ENCODE measurements at regions not wholly inside any gene's neighbourhood (a gene's known extent, or its start where the extent isn't known, plus 50 kb on each side); places are given as distances from the start of the nearest gene placed in this dataset.

DNA sequence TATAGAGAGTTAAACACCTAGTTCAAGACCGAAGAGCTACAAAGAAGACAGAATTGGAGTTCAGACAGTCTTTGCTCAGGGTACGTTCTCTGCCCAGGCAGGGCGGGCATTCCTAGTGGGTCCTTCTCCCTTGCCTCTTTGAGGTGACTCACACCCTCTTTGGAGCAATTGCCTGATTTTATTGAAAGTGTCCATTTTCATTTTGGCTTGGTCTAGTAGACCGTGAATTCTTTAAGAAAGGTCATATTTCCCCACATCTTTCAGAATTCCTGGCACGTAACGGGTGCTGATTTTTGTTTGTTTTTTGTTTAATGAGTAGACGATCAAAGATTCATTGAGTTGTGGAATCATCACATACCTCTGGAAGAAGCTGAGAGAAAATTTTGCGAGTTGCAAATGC is 871.5 kb downstream of the RNF144A start:
- no peak for DNase-seq (ENCODE audit: extremely low spot score)
- WGBS, result 92% methylated on average over 8 of the region's 8 CpGs
- H3K36me3 ChIP-seq (ENCODE audit: insufficient read depth), result no peaks in the 10 kb centered on the region
- H3K27ac ChIP-seq (ENCODE audit: low read depth), result no peak overlapping the region
- no peaks in the 10 kb centered on the region for H3K4me1 ChIP-seq (ENCODE audit: insufficient read depth)
- H3K4me3 ChIP-seq (ENCODE audit: low read depth, low read length), result no peak overlapping the region

GRCh38 chr2:7792031-7792651 is 874.9 kb downstream of the RNF144A start:
- no peaks in the 10 kb centered on the region for H3K36me3 ChIP-seq (ENCODE audit: insufficient read depth)
- no peak for DNase-seq (ENCODE audit: extremely low spot score)

GRCh38 chr2:7795778-7796563 is 878.8 kb downstream of the RNF144A start:
- Histone ChIP-seq H3K4me3 (ENCODE audit: low read depth, low read length) (no peak overlapping the region), H3K27ac (ENCODE audit: low read depth) (no peak overlapping the region), H3K36me3 (ENCODE audit: insufficient read depth) (no peaks in the 10 kb centered on the region), H3K4me1 (ENCODE audit: insufficient read depth) (no peaks in the 10 kb centered on the region)
- DNase-seq (ENCODE audit: extremely low spot score), result peak; percentile 17
- whole genome bisulfite sequencing, result 29% methylated on average over 7 of the region's 7 CpGs

More at GRCh38 chr2:7792031-7792651, 874.9 kb downstream of the RNF144A start:
- H3K27ac ChIP-seq (ENCODE audit: low read depth), result no peak overlapping the region
- no peaks in the 10 kb centered on the region for H3K4me1 ChIP-seq (ENCODE audit: insufficient read depth)
- WGBS, result 61% methylated on average over 7 of the region's 7 CpGs
- H3K4me3 ChIP-seq (ENCODE audit: low read depth, low read length), result no peak overlapping the region

- H3K4me1 ChIP-seq (ENCODE audit: insufficient read depth), result no peaks in the 10 kb centered on the region
- no peak overlapping the region for H3K27ac ChIP-seq (ENCODE audit: low read depth)
- DNase-seq (ENCODE audit: extremely low spot score), result no peak
- H3K36me3 ChIP-seq (ENCODE audit: insufficient read depth), result no peaks in the 10 kb centered on the region
- H3K4me3 ChIP-seq (ENCODE audit: low read depth, low read length), result no peak overlapping the region
- WGBS, result 95% methylated on average over 2 of the region's 2 CpGs
Measured at GRCh38 chr2:7800031-7800430, 881.8 kb upstream of the ID2 start.

- no peak overlapping the region for H3K27ac ChIP-seq (ENCODE audit: low read depth)
- H3K4me1 ChIP-seq (ENCODE audit: insufficient read depth), result no peaks in the 10 kb centered on the region
- no peaks in the 10 kb centered on the region for H3K36me3 ChIP-seq (ENCODE audit: insufficient read depth)
- no peak overlapping the region for H3K4me3 ChIP-seq (ENCODE audit: low read depth, low read length)
- no peak for DNase-seq (ENCODE audit: extremely low spot score)
Measured at GRCh38 chr2:7801212-7801611, 880.6 kb upstream of the ID2 start.

- 92% methylated on average over 5 of the region's 5 CpGs for WGBS
- no peak for DNase-seq (ENCODE audit: extremely low spot score)
- no peaks in the 10 kb centered on the region for H3K4me1 ChIP-seq (ENCODE audit: insufficient read depth)
Measured at GRCh38 chr2:7803515-7803914, 878.3 kb upstream of the ID2 start.

GRCh38 chr2:7809640-7810039 is 872.2 kb upstream of the ID2 start:
- no peaks in the 10 kb centered on the region for H3K4me1 ChIP-seq (ENCODE audit: insufficient read depth)
- no peak overlapping the region for H3K4me3 ChIP-seq (ENCODE audit: low read depth, low read length)
- WGBS, result 88% methylated on average over 3 of the region's 3 CpGs
- no peaks in the 10 kb centered on the region for H3K36me3 ChIP-seq (ENCODE audit: insufficient read depth)
- no peak overlapping the region for H3K27ac ChIP-seq (ENCODE audit: low read depth)
- DNase-seq (ENCODE audit: extremely low spot score), result no peak

More at GRCh38 chr2:7803515-7803914, 878.3 kb upstream of the ID2 start:
- no peaks in the 10 kb centered on the region for H3K36me3 ChIP-seq (ENCODE audit: insufficient read depth)
- no peak overlapping the region for H3K27ac ChIP-seq (ENCODE audit: low read depth)
- H3K4me3 ChIP-seq (ENCODE audit: low read depth, low read length), result no peak overlapping the region

GRCh38 chr2:7811073-7811472 is 870.8 kb upstream of the ID2 start:
- Histone ChIP-seq H3K4me3 (ENCODE audit: low read depth, low read length) (no peak overlapping the region), H3K36me3 (ENCODE audit: insufficient read depth) (no peaks in the 10 kb centered on the region), H3K27ac (ENCODE audit: low read depth) (no peak overlapping the region), H3K4me1 (ENCODE audit: insufficient read depth) (no peaks in the 10 kb centered on the region)
- no peak for DNase-seq (ENCODE audit: extremely low spot score)
- 98% methylated on average over 3 of the region's 3 CpGs for WGBS

GRCh38 chr2:7812231-7812995 is 869.4 kb upstream of the ID2 start:
- DNase-seq (ENCODE audit: extremely low spot score), result no peak
- no peak overlapping the region for H3K4me3 ChIP-seq (ENCODE audit: low read depth, low read length)
- no peaks in the 10 kb centered on the region for H3K36me3 ChIP-seq (ENCODE audit: insufficient read depth)
- WGBS, result 91% methylated on average over 2 of the region's 2 CpGs
- no peak overlapping the region for H3K27ac ChIP-seq (ENCODE audit: low read depth)
- no peaks in the 10 kb centered on the region for H3K4me1 ChIP-seq (ENCODE audit: insufficient read depth)

GRCh38 chr2:7813541-7814292 is 868.1 kb upstream of the ID2 start:
- no peaks in the 10 kb centered on the region for H3K36me3 ChIP-seq (ENCODE audit: insufficient read depth)
- DNase-seq (ENCODE audit: extremely low spot score), result no peak
- no peaks in the 10 kb centered on the region for H3K4me1 ChIP-seq (ENCODE audit: insufficient read depth)
- H3K4me3 ChIP-seq (ENCODE audit: low read depth, low read length), result no peak overlapping the region
- H3K27ac ChIP-seq (ENCODE audit: low read depth), result no peak overlapping the region
- 84% methylated on average over 9 of the region's 9 CpGs for WGBS

GRCh38 chr2:7815726-7816125 is 866.1 kb upstream of the ID2 start:
- no peaks in the 10 kb centered on the region for H3K4me1 ChIP-seq (ENCODE audit: insufficient read depth)
- H3K4me3 ChIP-seq (ENCODE audit: low read depth, low read length), result no peak overlapping the region
- no peaks in the 10 kb centered on the region for H3K36me3 ChIP-seq (ENCODE audit: insufficient read depth)
- DNase-seq (ENCODE audit: extremely low spot score), result no peak
- 84% methylated on average over 3 of the region's 3 CpGs for WGBS
- no peak overlapping the region for H3K27ac ChIP-seq (ENCODE audit: low read depth)

GRCh38 chr2:7816233-7816632 is 865.6 kb upstream of the ID2 start:
- no peak overlapping the region for H3K27ac ChIP-seq (ENCODE audit: low read depth)
- DNase-seq (ENCODE audit: extremely low spot score), result no peak
- no peaks in the 10 kb centered on the region for H3K4me1 ChIP-seq (ENCODE audit: insufficient read depth)
- no peak overlapping the region for H3K4me3 ChIP-seq (ENCODE audit: low read depth, low read length)
- no peaks in the 10 kb centered on the region for H3K36me3 ChIP-seq (ENCODE audit: insufficient read depth)
- 93% methylated on average over 7 of the region's 7 CpGs for WGBS

- Histone ChIP-seq H3K27ac (ENCODE audit: low read depth) (no peak overlapping the region), H3K4me1 (ENCODE audit: insufficient read depth) (no peaks in the 10 kb centered on the region), H3K36me3 (ENCODE audit: insufficient read depth) (no peaks in the 10 kb centered on the region), H3K4me3 (ENCODE audit: low read depth, low read length) (no peak overlapping the region)
- WGBS, result 93% methylated on average over 2 of the region's 2 CpGs
- DNase-seq (ENCODE audit: extremely low spot score), result no peak
Measured at GRCh38 chr2:7816944-7817343, 864.9 kb upstream of the ID2 start.
